PC-3 (cell line): ENCODE measurements at regions not wholly inside any gene's neighbourhood (a gene's known extent, or its start where the extent isn't known, plus 50 kb on each side); places are given as distances from the start of the nearest gene placed in this dataset.

ENCODE experiments used
- ATAC-seq: fragments of 200-7000 bp; cut with Tn5 transposase; 2 replicates; pipeline ENCODE4 v1.9.1; 2020; ENCODE audit warnings: mild to moderate bottlenecking, moderate library complexity
- BruUV-seq: library from RNA; stranded (reverse); fragments of 400-500 nt; replicated peaks from 2 replicates; lab custom pipeline; 2021; lab: Mats Ljungman, UMichigan
- CTCF ChIA-PET: fragments of 300-600 bp; sonication (Branson Sonifier 250); formaldehyde crosslinking; loops from one replicate; lab custom pipeline; 2022; ENCODE audit warnings: antibody characterized with exemption; lab: Charles Lee
- POLR2A ChIA-PET: fragments of 300-600 bp; sonication (Branson Sonifier 250); formaldehyde crosslinking; loops from one replicate; lab custom pipeline; 2022; ENCODE audit warnings: antibody characterized with exemption; ENCODE audit not compliant: unreplicated experiment; lab: Charles Lee
- DNase-seq: peaks from one replicate; pipeline ENCODE4 v3.0.0-alpha.2; 2015
- H2AFZ ChIP-seq: fragments of 300-600 bp; sonication (generic); 2 replicates; pipeline ENCODE4 v1.6.0; 2016; ENCODE audit warnings: antibody characterized with exemption, low read length
- H3F3A ChIP-seq: fragments of 300-600 bp; sonication (generic); one replicate; pipeline ENCODE4 v1.6.0; 2017; ENCODE audit warnings: antibody characterized with exemption, low read length, control low read depth, mild to moderate bottlenecking; ENCODE audit not compliant: unreplicated experiment
- H3K27ac ChIP-seq: fragments of 300-600 bp; sonication (generic); 2 replicates; pipeline ENCODE4 v1.5.1; 2016; ENCODE audit warnings: mild to moderate bottlenecking, low read length
- H3K27me3 ChIP-seq: fragments of 300-600 bp; sonication (generic); 2 replicates; pipeline ENCODE4 v1.6.1; 2016; ENCODE audit warnings: low read length, mixed read lengths
- H3K36me3 ChIP-seq: fragments of 300-600 bp; sonication (generic); 2 replicates; pipeline ENCODE4 v1.6.1; 2016; ENCODE audit warnings: low read depth, mixed run types, low read length, mixed read lengths
- H3K4me1 ChIP-seq: fragments of 300-600 bp; sonication (generic); 2 replicates; pipeline ENCODE4 v1.5.1; 2016; ENCODE audit warnings: low read length; ENCODE audit not compliant: insufficient read depth
- H3K4me2 ChIP-seq: fragments of 300-600 bp; sonication (generic); 2 replicates; pipeline ENCODE4 v1.6.0; 2016; ENCODE audit warnings: low read length
- H3K4me3 ChIP-seq: fragments of 300-600 bp; sonication (generic); 2 replicates; pipeline ENCODE4 v1.5.1; 2016; ENCODE audit warnings: mild to moderate bottlenecking, low read length, mixed read lengths
- H3K79me2 ChIP-seq: fragments of 300-600 bp; sonication (generic); 2 replicates; pipeline ENCODE4 v1.6.1; 2017; ENCODE audit warnings: low read length, mixed read lengths
- H3K9ac ChIP-seq: fragments of 300-600 bp; sonication (generic); 2 replicates; pipeline ENCODE4 v1.6.0; 2016; ENCODE audit warnings: mild to moderate bottlenecking, low read length
- H3K9me2 ChIP-seq: fragments of 300-600 bp; sonication (generic); replicated peaks from 2 replicates; pipeline ENCODE4 v1.6.1; 2016; ENCODE audit warnings: mixed run types, low read length, mixed read lengths
- H3K9me3 ChIP-seq: fragments of 300-600 bp; sonication (generic); 2 replicates; pipeline ENCODE4 v1.6.1; 2016; ENCODE audit warnings: low read length, mixed read lengths
- H4K20me1 ChIP-seq: fragments of 300-600 bp; sonication (generic); 2 replicates; pipeline ENCODE4 v1.6.1; 2016; ENCODE audit warnings: low read length, mixed read lengths
- CTCF ChIP-seq: fragments of 300-600 bp; sonication (generic); conservative IDR thresholded peaks from 2 replicates; pipeline ENCODE4 v1.5.1; 2017; ENCODE audit warnings: antibody characterized with exemption, low read depth, mild to moderate bottlenecking, low read length
- EZH2 ChIP-seq: fragments of 300-600 bp; sonication (generic); IDR thresholded peaks from one replicate; pipeline ENCODE4 v1.6.1; 2017; ENCODE audit warnings: antibody characterized with exemption, mild to moderate bottlenecking, low read length; ENCODE audit not compliant: unreplicated experiment
- EZH2phosphoT487 ChIP-seq: fragments of 300-600 bp; sonication (generic); IDR thresholded peaks from 2 replicates; pipeline ENCODE4 v1.6.1; 2018; ENCODE audit warnings: mild to moderate bottlenecking, antibody characterized with exemption, low read length, borderline replicate concordance
- intact Hi-C: fragments of 100-400 bp; cut with micrococcal nuclease; formaldehyde crosslinking; loops from 2 replicates; pipeline ENCODE4 v1.9.0; 2023

- POLR2A ChIA-PET = no interaction called here
- ATAC-seq = no peak
Observed at GRCh38 chr6:14369717-14370116, 252.1 kb downstream of the CD83 start.

GRCh38 chr6:14371530-14371929 lies 254.0 kb downstream of the CD83 start:
- Histone ChIP-seq H2AFZ (no peak overlapping the region), H3K4me3 (no peak overlapping the region), H4K20me1 (no peaks in the 10 kb centered on the region), H3K9ac (no peak overlapping the region), H3K27ac (no peak overlapping the region), H3K9me3 (no peaks in the 10 kb centered on the region), H3F3A (no peaks in the 10 kb centered on the region), H3K79me2 (no peaks in the 10 kb centered on the region), H3K4me1 (no peaks in the 10 kb centered on the region), H3K36me3 (no peaks in the 10 kb centered on the region), H3K9me2 (no peaks in the 10 kb centered on the region), H3K4me2 (no peak overlapping the region), H3K27me3 (no peaks in the 10 kb centered on the region)
- ATAC-seq (no peak), DNase-seq (no peak)
- no peak for TF ChIP-seq EZH2phosphoT487
- no peak for TF ChIP-seq EZH2
- TF ChIP-seq CTCF = no peak
- intact Hi-C loops = no loop called here
- ChIA-PET CTCF (no interaction called here), POLR2A (no interaction called here)
- BruUV-seq = no TSS peak

More at GRCh38 chr6:14369717-14370116, 252.1 kb downstream of the CD83 start:
- DNase-seq = no peak
- no peaks in the 10 kb centered on the region for H3K4me1 ChIP-seq
- no peak overlapping the region for H3K27ac ChIP-seq
- no peaks in the 10 kb centered on the region for H4K20me1 ChIP-seq
- intact Hi-C loops = no loop called here
- no peak for TF ChIP-seq EZH2phosphoT487
- TF ChIP-seq EZH2 = no peak
- TF ChIP-seq CTCF = no peak
- H3K9ac ChIP-seq = no peak overlapping the region
- H3F3A ChIP-seq = no peaks in the 10 kb centered on the region
- no peaks in the 10 kb centered on the region for H3K9me3 ChIP-seq
- no peaks in the 10 kb centered on the region for H3K27me3 ChIP-seq
- no peak overlapping the region for H2AFZ ChIP-seq
- CTCF ChIA-PET = no interaction called here
- H3K4me3 ChIP-seq = no peak overlapping the region
- no peaks in the 10 kb centered on the region for H3K9me2 ChIP-seq
- no peaks in the 10 kb centered on the region for H3K36me3 ChIP-seq
- BruUV-seq = no TSS peak
- H3K4me2 ChIP-seq = no peak overlapping the region
- H3K79me2 ChIP-seq = no peaks in the 10 kb centered on the region

GRCh38 chr6:14372734-14373489 lies 255.3 kb downstream of the CD83 start:
- H3K9me3 ChIP-seq = no peaks in the 10 kb centered on the region
- no peak overlapping the region for H2AFZ ChIP-seq
- H3K27me3 ChIP-seq = no peaks in the 10 kb centered on the region
- no peaks in the 10 kb centered on the region for H4K20me1 ChIP-seq
- H3K4me3 ChIP-seq = no peak overlapping the region
- no peak for ATAC-seq
- no peak overlapping the region for H3K9ac ChIP-seq
- H3K27ac ChIP-seq = no peak overlapping the region
- POLR2A ChIA-PET = no interaction called here
- H3K4me2 ChIP-seq = no peak overlapping the region
- no peaks in the 10 kb centered on the region for H3K79me2 ChIP-seq
- no peaks in the 10 kb centered on the region for H3K9me2 ChIP-seq
- H3F3A ChIP-seq = no peaks in the 10 kb centered on the region
- CTCF ChIA-PET = no interaction called here
- no TSS peak for BruUV-seq
- intact Hi-C loops = no loop called here
- no peaks in the 10 kb centered on the region for H3K4me1 ChIP-seq
- TF ChIP-seq CTCF = no peak
- no peaks in the 10 kb centered on the region for H3K36me3 ChIP-seq
- DNase-seq = no peak
